SU-DHL-6 (cell line): ENCODE measurements at regions not wholly inside any gene's neighbourhood (a gene's known extent, or its start where the extent isn't known, plus 50 kb on each side); places are given as distances from the start of the nearest gene placed in this dataset.

Experiments
- H2AFZ ChIP-seq: fragments of 200-600 bp; sonication (generic); 2 replicates; pipeline ENCODE4 v1.6.1; 2014; ENCODE audit warnings: low read depth, mild to moderate bottlenecking, moderate library complexity, mixed read lengths, antibody characterized with exemption, low read length; ENCODE audit not compliant: severe bottlenecking
- H3F3A ChIP-seq: fragments of 200-600 bp; shearing (Covaris generic); 2 replicates; pipeline ENCODE4 v1.6.0; 2016; ENCODE audit warnings: antibody characterized with exemption, mild to moderate bottlenecking; ENCODE audit not compliant: insufficient read depth
- H3K27ac ChIP-seq: fragments of 200-600 bp; sonication (generic); 2 replicates; pipeline ENCODE4 v1.5.1; 2016; ENCODE audit warnings: low read depth, mild to moderate bottlenecking, low read length, moderate library complexity, mixed read lengths
- H3K27me3 ChIP-seq: fragments of 200-600 bp; sonication (generic), shearing (Covaris generic); 2 replicates; pipeline ENCODE4 v1.6.0; 2014; ENCODE audit warnings: mild to moderate bottlenecking, low read length
- H3K36me3 ChIP-seq: fragments of 200-600 bp; sonication (generic); 2 replicates; pipeline ENCODE4 v1.6.1; 2014; ENCODE audit warnings: mild to moderate bottlenecking, low read length, mixed read lengths
- H3K4me2 ChIP-seq: fragments of 300-600, 200-600 bp; shearing (Covaris generic), sonication (generic); 2 replicates; pipeline ENCODE4 v1.6.0; 2014; ENCODE audit warnings: low read length, low read depth, mild to moderate bottlenecking; ENCODE audit not compliant: poor library complexity, severe bottlenecking
- H3K4me3 ChIP-seq: fragments of 200-600 bp; sonication (generic); 2 replicates; pipeline ENCODE4 v1.5.1; 2014; ENCODE audit warnings: antibody characterized with exemption, low read length, mild to moderate bottlenecking, mixed read lengths; ENCODE audit not compliant: insufficient read depth, poor library complexity, severe bottlenecking
- H3K79me2 ChIP-seq: fragments of 200-600 bp; sonication (generic); 2 replicates; pipeline ENCODE4 v1.6.1; 2014; ENCODE audit warnings: mild to moderate bottlenecking, low read length, moderate library complexity; ENCODE audit not compliant: insufficient read depth
- H3K9ac ChIP-seq: fragments of 200-600 bp; sonication (generic); 2 replicates; pipeline ENCODE4 v1.7.0; 2014; ENCODE audit warnings: mild to moderate bottlenecking, low read length
- H3K9me2 ChIP-seq: fragments of 200-600 bp; sonication (generic); replicated peaks from 2 replicates; pipeline ENCODE4 v1.6.1; 2014; ENCODE audit warnings: low read length; ENCODE audit not compliant: insufficient read depth
- H3K9me3 ChIP-seq: fragments of 200-600 bp; sonication (generic); 2 replicates; pipeline ENCODE4 v1.6.1; 2014; ENCODE audit warnings: low read length, mixed read lengths; ENCODE audit not compliant: insufficient read depth
- H4K20me1 ChIP-seq: fragments of 200-600 bp; sonication (generic); 2 replicates; pipeline ENCODE4 v1.6.1; 2014; ENCODE audit warnings: low read depth, mild to moderate bottlenecking, antibody characterized with exemption, low read length, moderate library complexity, mixed read lengths
- CTCF ChIP-seq: fragments of 200-600 bp; sonication (generic); IDR thresholded peaks from one replicate; pipeline ENCODE4 v1.5.1; 2017; ENCODE audit warnings: antibody characterized with exemption, mild to moderate bottlenecking, low read length, moderate library complexity; ENCODE audit not compliant: insufficient read depth, poor library complexity, severe bottlenecking
- EZH2phosphoT487 ChIP-seq: fragments of 200-600 bp; sonication (generic), shearing (Covaris generic); conservative IDR thresholded peaks from 2 replicates; pipeline ENCODE4 v1.6.1; 2018; ENCODE audit warnings: mild to moderate bottlenecking, antibody characterized with exemption, low read length, moderate library complexity, mixed read lengths

- H3K4me3 ChIP-seq: no peak overlapping the region
- H3K9me3 ChIP-seq: no peaks in the 10 kb centered on the region
- H3K36me3 ChIP-seq: no peaks in the 10 kb centered on the region
- H3K9ac ChIP-seq: no peak overlapping the region
- no peak overlapping the region for H3K4me2 ChIP-seq
- no peaks in the 10 kb centered on the region for H3K9me2 ChIP-seq
- TF ChIP-seq EZH2phosphoT487 (no peak), CTCF (no peak)
- no peaks in the 10 kb centered on the region for H3K27me3 ChIP-seq
- H3F3A ChIP-seq: no peaks in the 10 kb centered on the region
- H4K20me1 ChIP-seq: no peaks in the 10 kb centered on the region
- H2AFZ ChIP-seq: peak overlapping the region; percentile 56
- H3K27ac ChIP-seq: no peak overlapping the region
- H3K79me2 ChIP-seq: no peaks in the 10 kb centered on the region
These were observed 1967.3 kb upstream of the NUDT12 start for GRCh38 chr5:105529851-105530250.

GRCh38 chr5:105508519-105508918, 1945.9 kb upstream of the NUDT12 start:
- no peaks in the 10 kb centered on the region for H3K9me3 ChIP-seq
- no peak overlapping the region for H3K4me3 ChIP-seq
- no peak overlapping the region for H3K4me2 ChIP-seq
- no peaks in the 10 kb centered on the region for H4K20me1 ChIP-seq
- H3K27me3 ChIP-seq: no peaks in the 10 kb centered on the region
- H3K9ac ChIP-seq: no peak overlapping the region
- no peak overlapping the region for H3K27ac ChIP-seq
- H3K9me2 ChIP-seq: no peaks in the 10 kb centered on the region
- no peaks in the 10 kb centered on the region for H3K36me3 ChIP-seq
- no peak for TF ChIP-seq CTCF
- TF ChIP-seq EZH2phosphoT487: no peak
- no peaks in the 10 kb centered on the region for H3F3A ChIP-seq
- no peak overlapping the region for H2AFZ ChIP-seq
- no peaks in the 10 kb centered on the region for H3K79me2 ChIP-seq

- H3F3A ChIP-seq: no peaks in the 10 kb centered on the region
- no peaks in the 10 kb centered on the region for H3K27me3 ChIP-seq
- no peak overlapping the region for H3K4me3 ChIP-seq
- no peaks in the 10 kb centered on the region for H3K36me3 ChIP-seq
- no peak overlapping the region for H3K9ac ChIP-seq
- H2AFZ ChIP-seq: peak overlapping the region; percentile 22
- no peak overlapping the region for H3K27ac ChIP-seq
- H3K9me2 ChIP-seq: no peaks in the 10 kb centered on the region
- no peaks in the 10 kb centered on the region for H3K9me3 ChIP-seq
- no peaks in the 10 kb centered on the region for H3K79me2 ChIP-seq
- TF ChIP-seq EZH2phosphoT487: no peak
- TF ChIP-seq CTCF: peak; percentile 37
- H4K20me1 ChIP-seq: no peaks in the 10 kb centered on the region
- no peak overlapping the region for H3K4me2 ChIP-seq
These were observed 1944.2 kb upstream of the NUDT12 start for GRCh38 chr5:105506692-105507277.
